NCI-H82 (cell line): ENCODE measurements at regions not wholly inside any gene's neighbourhood (a gene's known extent, or its start where the extent isn't known, plus 50 kb on each side); places are given as distances from the start of the nearest gene placed in this dataset.
A peak's percentile ranks its signal among the peaks of the same experiment; 100 is the strongest.

ENCODE experiments used
- DNase-seq: peaks from one replicate; lab custom pipeline; 2025; lab: John Stamatoyannopoulos, UW

DNA sequence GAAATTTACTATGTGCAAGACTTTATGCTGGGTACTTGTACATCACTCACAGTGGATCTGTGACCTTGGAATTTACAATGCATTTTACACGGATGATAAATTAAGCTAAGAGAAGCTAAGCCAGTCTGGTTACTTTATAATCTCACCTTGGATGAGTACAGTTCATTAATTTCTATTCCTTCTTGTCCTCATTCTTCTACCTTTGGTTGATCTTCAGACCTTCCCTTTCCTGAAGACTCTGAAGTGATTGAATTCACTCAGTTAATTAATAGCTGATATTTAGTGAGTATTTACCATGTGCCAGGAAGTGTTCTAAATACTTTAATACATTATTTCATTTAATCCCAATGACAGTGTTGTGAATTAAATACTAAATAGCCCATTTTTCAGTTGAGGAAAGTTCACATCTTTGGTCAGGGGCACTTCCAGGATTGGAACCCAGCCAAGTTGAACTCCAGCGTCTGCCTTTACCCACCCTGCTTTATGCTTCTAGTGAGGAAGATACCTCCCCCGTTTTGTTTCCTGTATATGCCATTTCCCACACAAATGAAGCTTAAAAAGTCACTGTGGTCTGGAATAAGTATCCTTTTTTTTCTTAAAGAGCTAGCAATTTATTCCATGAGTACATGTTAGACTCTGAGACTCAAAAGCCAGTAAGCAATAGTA, 146.6 kb downstream of the TLR5 start:
- DNase-seq: no peak

DNA sequence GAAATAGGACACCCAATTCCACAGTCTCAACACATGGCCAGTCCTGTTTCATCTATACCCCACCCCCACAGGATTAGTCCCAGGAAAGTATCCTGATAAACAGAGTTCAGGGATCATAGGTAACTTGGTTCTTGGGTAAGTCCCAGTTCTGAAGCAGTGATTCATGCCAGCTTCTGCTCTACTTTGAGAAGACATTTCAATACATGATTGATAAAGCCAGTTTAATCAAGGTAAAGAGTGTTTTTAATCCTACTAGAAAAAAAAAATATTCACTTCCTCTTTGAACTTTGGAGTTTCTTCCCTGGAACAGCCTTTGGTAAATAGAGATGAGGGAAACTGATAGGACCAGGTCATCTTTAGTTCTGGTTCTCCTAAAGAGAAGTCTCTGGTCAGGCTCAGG, 142.4 kb downstream of the TLR5 start:
- peak; percentile 61 for DNase-seq

DNA sequence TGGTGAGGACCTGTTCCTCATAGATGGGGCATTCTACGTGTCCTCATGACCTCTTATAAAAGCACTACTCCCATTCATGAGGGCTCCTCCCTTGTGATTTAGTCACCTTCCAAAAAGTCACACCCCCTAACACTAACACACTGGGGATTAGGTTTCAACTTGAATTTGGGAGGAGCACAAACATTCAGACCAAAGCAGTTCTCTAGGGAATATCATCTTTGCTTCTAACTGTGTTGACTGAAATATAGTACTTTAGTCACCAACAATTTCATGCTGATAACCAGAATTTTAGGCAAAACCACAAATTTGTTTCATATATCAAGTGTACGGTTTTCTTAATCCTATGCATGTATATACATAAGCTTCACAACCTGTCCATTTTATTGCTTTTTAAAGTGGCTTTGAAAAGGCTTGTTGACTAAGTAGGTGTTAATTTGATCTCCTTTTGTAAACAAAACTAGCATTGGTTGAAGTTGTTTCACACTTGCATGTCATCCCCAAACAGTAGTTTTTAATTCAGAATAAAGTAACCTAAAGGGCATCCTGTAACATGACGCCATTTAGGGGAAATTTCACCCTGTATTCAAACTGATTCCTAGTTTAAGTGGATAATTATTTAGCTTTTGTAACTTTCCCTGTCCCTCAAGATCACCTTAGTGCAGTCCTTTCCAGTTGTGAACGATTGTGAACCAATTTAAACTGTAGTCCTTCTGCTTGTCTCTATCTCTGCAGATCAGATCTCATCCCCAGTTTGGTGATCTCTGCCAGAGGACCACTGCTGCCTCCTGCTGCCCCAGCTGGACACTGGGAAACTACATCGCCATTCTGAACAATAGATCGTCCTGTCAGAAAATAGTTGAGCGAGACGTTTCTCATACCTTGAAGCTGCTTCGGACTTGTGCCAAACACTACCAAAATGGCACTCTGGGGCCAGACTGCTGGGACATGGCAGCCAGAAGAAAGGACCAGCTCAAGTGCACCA, 141.1 kb downstream of the TLR5 start:
- no peak for DNase-seq

DNA sequence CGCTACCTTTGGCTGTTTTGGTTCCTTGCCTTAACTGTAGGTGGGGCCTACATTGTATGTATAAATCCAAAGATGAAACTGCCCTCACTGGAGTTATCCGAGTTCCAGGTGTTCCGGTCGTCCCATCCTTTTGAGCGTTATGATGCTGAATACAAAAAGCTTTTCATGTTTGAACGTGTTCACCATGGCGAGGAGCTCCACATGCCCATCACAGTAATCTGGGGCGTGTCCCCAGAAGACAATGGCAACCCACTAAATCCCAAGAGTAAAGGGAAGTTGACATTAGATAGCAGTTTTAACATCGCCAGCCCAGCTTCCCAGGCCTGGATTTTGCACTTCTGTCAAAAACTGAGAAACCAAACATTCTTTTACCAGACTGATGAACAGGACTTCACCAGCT, 139.5 kb downstream of the TLR5 start:
- DNase-seq: no peak

DNA sequence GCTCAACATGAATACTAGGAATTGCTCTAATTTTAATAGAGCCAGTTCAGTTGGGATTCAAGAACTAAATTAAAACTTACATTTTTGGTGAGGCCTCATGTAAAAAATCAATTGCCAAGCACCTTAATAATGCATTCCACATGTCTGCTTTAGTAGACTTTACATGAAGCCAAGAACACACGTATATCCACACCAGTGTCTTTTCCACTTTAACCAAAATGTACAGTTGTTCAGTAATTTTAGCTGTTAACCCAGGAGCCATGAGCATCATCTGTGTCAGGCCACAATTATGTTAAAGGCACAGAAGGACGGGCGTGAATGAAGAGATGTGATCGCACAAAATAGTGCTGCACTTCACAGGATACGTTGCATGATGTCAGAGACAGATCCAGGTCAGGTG, 136.7 kb downstream of the TLR5 start:
- DNase-seq: no peak

DNA sequence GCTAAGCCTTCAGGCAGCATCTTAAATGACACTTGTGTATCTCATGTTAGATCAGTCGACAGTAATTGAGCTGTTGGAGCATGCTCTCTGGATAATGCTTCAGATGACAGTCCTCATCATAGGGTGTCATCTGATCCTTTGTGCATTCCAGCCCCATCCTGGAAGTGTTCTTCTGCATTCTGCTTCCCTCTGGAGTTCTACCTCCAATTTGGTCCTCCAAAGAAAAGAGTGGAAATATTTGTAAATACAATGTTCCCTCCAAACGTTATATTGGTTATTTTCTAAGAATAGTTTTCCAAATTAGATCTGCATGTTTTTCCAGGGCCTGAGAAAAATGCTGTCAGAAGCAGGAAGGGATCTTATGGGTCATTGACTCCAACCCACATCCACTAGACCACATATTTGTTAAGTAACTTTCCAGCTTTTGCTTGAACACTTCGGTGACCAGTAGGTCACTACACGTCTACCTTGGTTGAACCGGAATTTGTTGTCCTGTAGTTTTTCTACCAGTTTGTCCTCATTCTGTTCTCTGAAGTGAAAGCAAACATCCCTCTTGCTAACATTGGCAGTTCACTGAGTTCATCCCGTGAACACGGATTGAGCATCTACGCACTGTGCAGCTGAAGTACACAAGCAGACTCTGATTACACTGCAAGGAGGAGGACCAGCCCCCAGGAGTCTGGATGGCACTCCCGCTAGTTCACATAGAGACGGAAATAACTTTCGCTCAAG, 136.0 kb downstream of the TLR5 start:
- peak; percentile 13 for DNase-seq

DNA sequence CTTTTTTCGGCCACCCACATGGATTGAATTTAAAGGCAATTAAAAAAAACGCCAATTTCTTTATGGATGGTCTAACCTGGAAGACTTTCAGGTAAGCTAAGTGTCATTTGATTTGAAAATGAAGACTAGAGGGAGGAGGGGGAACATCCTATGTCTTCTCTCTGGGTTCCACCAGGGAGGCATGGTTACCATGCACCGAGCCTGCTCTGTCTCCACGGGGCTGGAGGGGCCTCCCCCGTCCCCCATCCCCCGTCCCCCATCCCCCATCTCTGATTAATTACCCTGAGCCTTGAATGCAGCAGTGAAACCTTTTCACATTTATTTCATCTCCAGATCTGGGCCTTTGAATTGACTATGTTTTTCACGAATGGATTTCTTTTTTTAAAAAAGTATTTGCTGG, 135.1 kb downstream of the TLR5 start:
- DNase-seq: peak; percentile 25

DNA sequence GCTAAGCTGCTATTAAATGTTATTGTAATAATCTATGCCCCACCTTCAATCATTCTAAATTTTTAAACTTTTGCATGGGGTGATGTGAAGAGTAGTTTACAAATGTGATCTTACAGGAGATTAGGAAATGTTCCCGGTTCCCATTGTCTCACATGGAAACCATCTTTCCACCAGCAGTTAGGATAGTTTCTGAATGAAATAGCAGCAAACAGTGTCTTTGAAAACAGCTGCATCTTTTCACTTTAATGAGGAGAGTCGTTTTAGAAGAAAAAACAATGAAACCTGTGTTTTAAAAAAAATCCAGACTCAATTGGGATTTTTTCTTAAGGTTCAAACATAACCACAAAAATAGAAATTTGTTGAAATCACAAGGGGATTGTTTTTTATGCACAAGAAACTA, 134.2 kb downstream of the TLR5 start:
- no peak for DNase-seq

DNA sequence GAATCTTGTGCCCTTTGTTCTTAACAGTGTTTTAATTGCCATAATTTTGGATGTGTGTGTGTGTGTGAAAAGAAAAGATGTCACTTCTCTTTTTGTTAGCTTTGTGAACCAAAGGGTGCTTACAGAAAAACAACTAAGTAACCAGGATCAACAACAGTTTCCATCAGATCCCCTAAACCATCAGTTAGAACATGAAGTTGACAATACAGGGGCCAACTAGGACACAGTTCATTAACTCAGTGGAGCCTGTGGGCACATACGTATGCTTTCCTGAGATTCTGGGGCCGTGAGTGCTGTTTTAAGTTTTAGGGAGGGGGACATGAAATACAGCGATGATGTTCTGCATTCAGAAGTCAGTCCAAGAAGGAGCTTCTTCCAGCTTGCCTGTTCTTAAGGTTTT, 133.6 kb downstream of the TLR5 start:
- no peak for DNase-seq

DNA sequence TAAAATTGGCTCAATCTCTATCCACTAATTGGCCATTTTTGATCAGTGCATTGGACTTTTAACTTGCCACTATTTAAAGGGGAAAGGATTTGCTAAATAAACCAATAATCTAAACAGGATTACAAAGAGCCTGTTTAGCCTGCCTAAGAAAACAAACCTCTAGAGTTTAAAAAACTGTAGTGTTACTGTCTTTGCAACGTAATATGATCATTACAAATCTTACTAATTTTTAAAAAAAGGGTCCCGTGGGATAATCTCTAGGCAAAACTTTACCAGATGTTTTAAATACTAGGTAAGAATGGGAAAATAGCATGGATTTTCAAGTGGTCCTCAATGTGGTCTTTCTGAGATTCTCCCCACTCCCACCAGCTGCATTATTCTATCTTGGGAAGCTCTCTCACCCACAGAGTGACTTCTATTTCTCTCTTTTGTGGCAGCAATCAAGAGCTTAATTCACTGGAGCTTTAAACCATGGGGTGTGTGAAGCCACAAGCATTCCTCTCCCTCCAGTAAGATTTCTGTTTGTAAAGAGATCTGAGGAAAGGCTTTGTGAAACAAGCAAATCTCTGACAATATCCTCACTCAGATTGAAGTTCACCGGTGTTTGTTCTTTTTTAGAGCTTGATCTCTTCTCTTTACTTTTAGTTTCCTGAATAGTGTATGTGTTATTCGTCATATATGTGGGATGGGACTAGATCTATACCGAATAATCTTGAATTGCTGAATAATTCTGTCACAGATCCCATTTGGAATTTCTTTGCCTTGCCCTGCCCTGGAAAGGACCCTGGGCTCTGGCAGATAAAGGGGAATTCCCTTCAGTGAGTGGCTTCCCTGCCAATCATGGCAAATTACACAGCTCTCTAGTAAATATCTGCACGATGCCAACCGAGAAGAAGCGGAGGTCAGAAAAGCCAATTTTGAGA, 132.2 kb downstream of the TLR5 start:
- DNase-seq: peak; percentile 73

DNA sequence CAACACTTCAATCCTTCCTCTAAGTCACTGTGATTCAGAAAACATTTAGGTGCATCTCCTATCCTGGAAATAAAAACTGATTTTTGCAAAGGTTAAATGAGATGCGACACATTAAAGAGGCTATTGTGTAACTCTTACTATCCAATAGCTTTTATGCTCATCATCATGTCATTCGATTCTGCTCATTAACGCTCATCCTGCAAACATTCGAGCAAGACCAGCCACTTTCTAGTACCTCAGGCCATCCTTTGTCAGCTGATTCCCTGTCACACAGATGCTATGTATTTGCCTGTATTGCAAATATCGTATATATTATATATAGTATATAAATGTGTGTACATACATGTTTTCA, 131.6 kb downstream of the TLR5 start:
- DNase-seq: no peak

DNA sequence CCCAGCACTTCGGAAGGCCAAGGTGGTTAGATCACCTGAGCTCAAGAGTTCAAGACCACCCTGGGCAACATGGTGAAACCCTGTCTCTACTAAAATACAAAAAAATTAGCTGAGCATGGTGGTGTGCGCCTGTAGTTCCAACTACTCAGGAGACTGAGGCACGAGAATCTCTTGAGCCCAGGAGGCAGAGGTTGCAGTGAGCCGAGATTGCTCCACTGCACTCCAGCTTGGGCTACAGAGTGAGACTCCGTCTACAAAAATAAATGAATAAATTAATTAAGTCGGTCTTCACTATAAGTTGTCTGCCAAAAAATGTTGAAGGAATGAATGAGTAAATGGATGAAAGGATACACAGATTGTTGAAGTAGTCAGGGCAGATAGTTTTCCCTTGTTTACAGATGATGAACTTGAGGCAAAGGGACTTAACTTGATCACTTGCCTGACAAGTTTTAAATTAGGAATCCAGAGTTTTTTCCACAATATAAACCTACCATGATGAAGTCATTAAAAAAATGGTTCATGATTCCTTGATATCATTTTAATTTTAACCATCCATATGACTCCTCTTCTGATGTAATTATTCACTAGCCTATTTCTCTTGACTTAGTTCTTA, 130.8 kb downstream of the TLR5 start:
- DNase-seq: no peak

DNA sequence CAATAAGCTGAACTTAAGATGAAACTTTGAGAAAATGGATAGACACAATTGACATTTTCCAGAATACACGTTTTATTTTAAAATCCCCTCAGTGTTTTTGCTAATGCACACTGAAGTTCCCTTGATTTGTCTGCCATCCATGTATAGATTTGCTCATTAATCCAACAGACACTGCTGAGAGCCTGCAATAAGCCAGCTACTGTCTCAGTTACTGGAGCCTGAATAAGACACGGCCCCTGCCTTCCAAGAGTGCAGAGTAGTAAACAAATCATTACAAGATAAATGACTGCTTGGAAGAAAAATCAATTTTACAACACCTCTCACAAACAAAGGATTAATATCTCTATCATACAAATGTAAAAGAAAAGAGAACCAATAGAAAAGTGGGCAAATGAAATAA, 130.1 kb downstream of the TLR5 start:
- no peak for DNase-seq

DNA sequence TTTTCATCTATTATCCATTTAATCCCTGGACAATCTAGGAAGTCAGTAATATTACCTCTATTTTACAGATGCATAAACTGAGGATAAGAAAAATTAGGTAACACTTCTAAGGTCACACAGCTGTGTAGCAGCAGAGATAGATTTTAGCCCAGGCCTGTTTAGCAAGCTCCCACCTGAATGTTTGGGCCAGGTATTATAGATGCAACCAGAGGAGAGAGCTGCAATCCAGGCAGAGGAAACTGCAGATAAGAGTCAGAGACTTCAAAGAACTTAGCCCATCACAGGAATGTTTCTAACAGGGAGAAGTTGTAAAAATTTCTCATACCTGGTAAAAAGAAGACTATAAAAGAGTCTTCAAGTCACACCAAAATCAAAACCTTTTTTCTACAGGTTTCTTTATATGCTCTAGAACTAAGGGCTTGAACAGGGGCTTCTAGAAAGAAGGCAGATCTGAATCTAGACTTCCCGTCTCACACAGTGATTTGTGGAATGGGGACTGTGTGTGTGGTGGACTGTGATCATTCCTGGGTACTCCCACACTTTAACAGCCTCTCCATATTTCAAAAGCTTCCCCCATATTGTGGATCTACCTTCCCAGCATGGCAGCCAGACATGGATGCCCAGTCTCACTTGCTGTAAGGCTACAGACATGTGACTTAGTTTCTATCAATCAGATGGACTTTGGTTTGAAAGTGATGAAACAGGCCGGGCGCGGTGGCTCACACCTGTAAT, 128.7 kb downstream of the TLR5 start:
- DNase-seq: no peak

DNA sequence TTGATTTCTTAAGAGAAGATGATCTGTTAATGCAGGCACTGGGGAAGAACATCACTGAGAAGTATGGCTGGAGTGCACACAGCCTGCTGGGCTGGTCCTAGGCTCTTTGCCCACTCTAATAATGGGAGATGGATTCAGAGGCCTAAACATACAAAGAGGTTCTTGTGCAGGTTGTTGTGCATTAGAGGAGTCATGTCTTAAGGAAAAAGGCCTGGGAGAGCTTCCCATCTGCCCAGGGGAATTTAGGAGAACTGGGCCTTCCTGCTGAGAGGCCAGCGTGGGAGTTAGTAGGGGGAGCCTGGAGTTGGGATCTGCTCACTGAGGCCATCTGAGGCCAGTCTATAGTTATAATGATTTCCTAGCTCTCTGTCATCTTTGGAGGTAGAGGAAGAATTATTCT, 126.7 kb downstream of the TLR5 start:
- DNase-seq: no peak

DNA sequence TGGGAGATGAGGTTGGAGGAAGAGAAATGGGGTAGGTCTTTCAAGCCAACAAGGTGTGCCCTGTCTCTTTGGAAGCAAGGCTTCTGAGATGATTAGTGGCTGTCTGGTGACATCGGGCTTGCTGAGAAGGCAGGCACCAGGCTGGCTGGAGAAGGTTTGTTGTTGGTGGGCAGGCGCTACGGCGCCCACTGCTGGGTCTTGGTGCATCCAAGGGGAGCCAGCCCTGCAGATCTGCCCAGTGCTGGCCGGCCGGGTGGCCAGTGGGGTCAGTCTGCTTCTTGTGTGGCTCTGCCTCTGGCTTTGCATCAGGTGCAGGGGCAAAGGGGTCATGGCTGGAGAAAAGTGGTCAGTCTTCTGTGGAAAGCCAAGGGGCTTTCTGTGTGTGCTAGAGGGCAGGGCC, 126.2 kb downstream of the TLR5 start:
- no peak for DNase-seq

DNA sequence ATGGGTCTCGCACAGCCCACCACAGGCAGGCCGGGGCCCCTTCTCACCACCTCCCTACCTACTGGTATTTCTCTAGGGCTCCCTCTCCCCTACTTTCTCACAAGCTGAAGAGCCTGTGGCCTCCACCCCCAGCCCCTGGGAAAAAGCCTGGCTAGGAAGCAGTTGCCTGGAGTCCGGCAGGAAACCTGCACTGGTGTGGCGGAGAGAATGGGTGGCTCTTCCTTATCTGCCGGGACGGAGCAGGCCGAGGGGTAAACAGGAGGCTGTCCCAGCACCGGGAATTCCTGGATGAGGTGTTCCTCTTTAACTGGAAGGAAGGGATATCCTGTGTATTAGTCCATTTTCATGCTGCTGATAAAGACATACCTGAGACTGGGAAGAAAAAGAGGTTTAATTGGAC, 125.8 kb downstream of the TLR5 start:
- no peak for DNase-seq

DNA sequence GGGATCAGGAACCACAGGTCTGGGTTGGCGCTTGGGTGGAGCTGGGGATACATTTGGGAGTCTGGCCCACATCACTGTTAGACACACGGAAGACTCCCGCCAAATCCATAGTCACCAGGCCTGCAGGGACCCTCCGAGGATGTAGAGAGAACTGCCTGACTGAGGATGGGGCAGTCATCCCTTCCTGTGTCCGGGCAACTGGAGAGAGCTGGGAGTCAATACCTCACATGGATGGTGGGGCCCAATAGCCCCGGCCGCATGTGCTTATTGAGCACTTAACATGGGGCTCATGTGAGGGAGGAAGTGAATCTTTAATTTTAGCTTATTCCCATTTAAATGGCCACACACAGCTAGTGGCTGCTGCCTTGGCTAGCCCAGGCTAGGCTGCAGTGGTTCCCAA, 124.5 kb downstream of the TLR5 start:
- DNase-seq: no peak

DNA sequence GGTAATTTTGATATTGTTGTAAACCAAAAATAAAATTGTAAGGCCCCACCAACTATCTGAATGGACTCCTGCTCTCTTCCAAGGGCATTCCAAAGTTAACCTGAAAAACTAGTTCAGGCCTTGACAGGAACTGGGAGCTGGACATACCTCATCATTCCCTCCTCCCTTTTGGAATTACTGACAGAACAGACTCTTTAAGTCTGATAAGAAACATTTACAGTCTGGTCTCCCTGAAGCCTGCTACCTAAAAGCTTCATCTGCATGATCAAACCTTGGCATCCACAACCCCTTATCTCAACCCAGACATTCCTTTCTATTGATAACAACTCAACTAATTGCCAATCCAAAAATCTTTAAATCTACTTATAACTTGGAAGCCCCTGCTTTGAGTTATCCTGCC, 123.8 kb downstream of the TLR5 start:
- no peak for DNase-seq

DNA sequence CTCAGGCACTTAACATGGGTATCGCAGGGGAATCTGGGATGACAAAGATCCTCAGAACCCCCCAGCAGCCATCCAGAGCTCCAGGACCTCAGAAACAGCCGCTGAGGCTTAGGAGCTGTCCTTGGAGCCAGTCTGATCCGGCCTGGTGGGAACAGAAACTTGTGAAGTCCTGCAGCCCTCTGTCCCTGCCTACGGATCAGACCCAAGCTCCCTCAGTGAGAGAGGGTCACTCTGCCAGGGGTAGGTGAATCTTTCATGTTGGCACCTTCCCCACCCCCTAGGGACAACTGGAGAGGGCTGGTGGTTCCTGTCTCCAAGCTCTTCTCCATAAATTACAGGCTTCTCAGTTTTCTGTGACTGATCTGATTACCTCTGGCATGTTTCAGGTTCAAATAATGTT, 122.3 kb downstream of the TLR5 start:
- no peak for DNase-seq
